HG02852 (cell line): ENCODE measurements at regions not wholly inside any gene's neighbourhood (a gene's known extent, or its start where the extent isn't known, plus 50 kb on each side); places are given as distances from the start of the nearest gene placed in this dataset.
"Not testable (repeated sequence)": the region's sequence is repeated elsewhere in the genome, so short reads cannot be mapped to it uniquely, and the experiment has no call there.

Experiments
- ATAC-seq: cut with Tn5 transposase; IDR thresholded peaks from one replicate; pipeline ENCODE4 v1.9.1; 2021; ENCODE audit warnings: mild to moderate bottlenecking, moderate library complexity; ENCODE audit not compliant: unreplicated experiment

- ATAC-seq = no peak
Measured at GRCh38 chr20:5696011-5696559, 54.1 kb upstream of the SHLD1 start.

GRCh38 chr20:5691918-5692618, 58.1 kb upstream of the SHLD1 start:
- ATAC-seq = peak; percentile 99

GRCh38 chr20:5689463-5689862, 60.7 kb upstream of the SHLD1 start:
- no peak for ATAC-seq

- ATAC-seq = no peak
Measured at GRCh38 chr20:5688431-5688972, 61.7 kb upstream of the SHLD1 start.

GRCh38 chr20:5687884-5688283, 62.3 kb upstream of the SHLD1 start:
- no peak for ATAC-seq

GRCh38 chr20:5686384-5687105, 63.7 kb upstream of the SHLD1 start:
- ATAC-seq = no peak

GRCh38 chr20:5682556-5682955, 67.6 kb upstream of the SHLD1 start:
- not testable (repeated sequence) for ATAC-seq

- no peak for ATAC-seq
Measured at GRCh38 chr20:5680192-5680591, 69.4 kb upstream of the GPCPD1 start.

GRCh38 chr20:5678777-5679176, 68.0 kb upstream of the GPCPD1 start:
- ATAC-seq = no peak

GRCh38 chr20:5677944-5678343, 67.1 kb upstream of the GPCPD1 start:
- not testable (repeated sequence) for ATAC-seq

GRCh38 chr20:5677389-5677788, 66.6 kb upstream of the GPCPD1 start:
- no peak for ATAC-seq

GRCh38 chr20:5675103-5676091, 64.6 kb upstream of the GPCPD1 start:
- no peak for ATAC-seq

GRCh38 chr20:5674176-5674660, 63.4 kb upstream of the GPCPD1 start:
- peak; percentile 91 for ATAC-seq

- ATAC-seq = no peak
Measured at GRCh38 chr20:5670874-5671273, 60.1 kb upstream of the GPCPD1 start.

GRCh38 chr20:5670036-5670536, 59.3 kb upstream of the GPCPD1 start:
- ATAC-seq = no peak

GRCh38 chr20:5668529-5668868, 57.7 kb upstream of the GPCPD1 start:
- ATAC-seq = no peak

- no peak for ATAC-seq
Measured at GRCh38 chr20:5667705-5668528, 57.1 kb upstream of the GPCPD1 start.

GRCh38 chr20:5665417-5665816, 54.6 kb upstream of the GPCPD1 start:
- ATAC-seq = no peak

- ATAC-seq = no peak
Measured at GRCh38 chr20:5663396-5663795, 52.6 kb upstream of the GPCPD1 start.

- no peak for ATAC-seq
Measured at GRCh38 chr20:5662769-5663168, 52.0 kb upstream of the GPCPD1 start.
